NCI-H460 (cell line): ENCODE measurements at regions not wholly inside any gene's neighbourhood (a gene's known extent, or its start where the extent isn't known, plus 50 kb on each side); places are given as distances from the start of the nearest gene placed in this dataset.

ENCODE experiments used
- DNase-seq: peaks from one replicate; pipeline ENCODE4 v3.0.0-alpha.2; 2016; ENCODE audit warnings: low read depth; ENCODE audit errors: extremely low read depth

DNA sequence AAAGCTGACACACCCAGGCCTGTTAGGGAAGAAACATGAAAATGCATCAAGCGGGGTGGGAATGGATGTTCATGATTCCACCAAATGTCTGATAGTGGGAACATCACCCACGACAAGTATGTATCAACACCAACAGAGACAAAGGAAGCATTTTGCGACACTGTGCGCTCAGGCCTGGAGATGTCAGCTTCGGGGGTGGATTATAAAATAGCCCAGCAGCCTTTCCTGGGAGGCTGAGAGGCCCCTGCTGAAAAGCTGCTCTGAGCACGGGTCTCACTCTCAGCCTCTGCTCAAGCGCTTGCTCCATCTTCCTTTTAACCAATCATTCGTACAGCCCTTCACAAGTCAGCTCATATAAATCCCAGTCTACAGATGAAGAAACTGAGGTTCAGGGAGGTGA is 213.5 kb downstream of the BCL11B start:
- no peak for DNase-seq

DNA sequence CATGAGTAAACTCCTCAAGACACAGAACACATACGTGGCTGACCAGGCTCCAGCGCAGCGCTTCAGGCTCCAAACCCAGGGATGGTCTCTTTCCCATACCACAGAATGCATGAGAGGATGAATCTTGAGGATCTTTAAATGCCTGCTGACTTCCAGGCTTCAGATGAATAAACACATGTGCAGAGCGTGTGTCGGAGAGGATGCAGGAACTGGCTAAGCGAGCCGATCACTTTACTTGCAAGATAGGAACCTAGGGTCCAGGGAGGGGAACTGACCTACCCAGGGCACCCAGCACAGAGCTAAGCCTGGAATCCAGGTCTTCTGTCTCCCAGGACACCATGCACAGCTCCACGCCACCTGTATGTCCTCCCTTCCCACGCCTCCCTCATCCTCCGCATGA is 209.8 kb downstream of the BCL11B start:
- DNase-seq, result no peak

DNA sequence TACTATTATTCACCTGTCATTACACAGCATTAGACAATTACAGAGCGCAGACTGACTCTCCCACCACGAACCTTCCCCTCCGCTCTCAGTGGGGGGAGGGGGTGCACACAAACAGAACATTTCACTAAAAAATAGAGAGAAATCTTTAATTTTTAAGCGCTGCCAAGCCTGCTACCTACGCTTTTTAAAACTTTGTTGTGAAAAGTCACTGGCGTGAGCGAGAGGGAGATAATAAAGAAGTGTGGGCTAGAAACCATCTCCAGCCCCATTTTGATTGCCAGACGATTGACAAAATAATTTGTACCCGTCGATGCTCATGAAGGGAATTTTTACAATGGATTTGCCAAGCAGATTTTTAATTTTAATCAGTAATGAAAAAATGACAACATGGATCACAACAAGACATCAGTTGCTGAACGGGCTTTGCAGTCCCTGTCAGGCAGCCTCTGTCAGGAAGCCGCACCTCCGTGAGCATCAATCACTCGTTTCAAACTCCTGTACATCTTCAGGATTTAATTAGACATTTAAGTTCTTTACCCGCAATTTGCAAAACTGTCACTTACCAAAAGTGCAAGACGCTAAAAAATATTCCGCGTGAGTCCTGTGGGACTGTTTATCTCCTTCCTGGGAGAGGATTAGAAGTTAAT is 209.1 kb downstream of the BCL11B start:
- no peak for DNase-seq

DNA sequence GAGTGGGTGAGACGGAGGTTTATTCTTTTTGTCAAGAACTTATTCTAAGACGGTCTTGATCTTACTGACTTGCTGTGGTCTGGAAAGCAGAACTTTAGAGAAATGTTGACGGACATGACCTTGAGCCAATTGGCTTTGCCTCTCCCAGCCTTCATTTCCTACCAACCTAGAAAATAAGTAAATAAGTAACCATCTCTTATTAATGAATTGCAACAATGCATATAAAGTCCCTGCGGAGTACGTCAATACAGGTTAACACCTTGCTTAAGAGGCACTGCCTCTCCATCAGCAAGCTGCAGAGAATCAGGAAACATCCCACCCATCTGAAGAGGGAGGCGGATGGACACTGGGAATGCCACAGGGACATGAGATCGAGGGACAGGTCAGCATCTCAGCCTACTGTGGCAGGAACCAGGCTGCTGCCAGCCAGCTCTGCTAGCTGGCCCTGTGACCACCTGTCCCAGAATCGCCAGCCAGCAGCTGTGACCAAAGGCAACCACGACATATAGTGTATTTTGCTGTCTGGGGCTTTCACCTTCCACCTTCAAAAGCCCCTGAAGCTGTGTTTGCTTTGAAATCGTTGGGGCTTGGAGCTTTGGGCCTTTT is 208.3 kb downstream of the BCL11B start:
- no peak for DNase-seq

GRCh38 chr14:99064262-99064954 is 207.6 kb downstream of the BCL11B start:
- DNase-seq, result no peak

GRCh38 chr14:99065551-99065950 is 206.4 kb downstream of the BCL11B start:
- no peak for DNase-seq

DNA sequence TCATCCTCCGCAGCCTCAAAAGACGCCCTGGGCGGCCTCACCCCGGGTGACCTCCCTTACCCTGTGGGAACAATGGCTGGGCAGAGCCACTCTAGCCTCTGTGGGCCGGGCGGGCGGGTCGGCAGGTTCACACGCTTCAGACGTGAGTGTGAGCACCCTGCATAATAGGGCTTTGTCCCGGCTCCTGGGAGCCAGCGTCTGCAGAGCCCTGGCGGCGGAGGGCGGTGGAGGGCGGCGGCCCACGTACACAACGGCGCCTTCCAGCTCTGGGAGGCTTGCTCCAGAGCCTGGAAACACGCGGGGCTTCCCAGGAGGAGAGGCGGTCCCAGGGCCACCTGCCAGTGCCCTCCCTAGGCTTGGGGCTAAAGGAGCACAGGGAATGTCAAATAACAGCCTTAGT is 205.6 kb downstream of the BCL11B start:
- DNase-seq, result no peak

GRCh38 chr14:99067141-99067920 is 204.7 kb downstream of the BCL11B start:
- no peak for DNase-seq

- no peak for DNase-seq
Measured at GRCh38 chr14:99067927-99068326, 204.1 kb downstream of the BCL11B start.

DNA sequence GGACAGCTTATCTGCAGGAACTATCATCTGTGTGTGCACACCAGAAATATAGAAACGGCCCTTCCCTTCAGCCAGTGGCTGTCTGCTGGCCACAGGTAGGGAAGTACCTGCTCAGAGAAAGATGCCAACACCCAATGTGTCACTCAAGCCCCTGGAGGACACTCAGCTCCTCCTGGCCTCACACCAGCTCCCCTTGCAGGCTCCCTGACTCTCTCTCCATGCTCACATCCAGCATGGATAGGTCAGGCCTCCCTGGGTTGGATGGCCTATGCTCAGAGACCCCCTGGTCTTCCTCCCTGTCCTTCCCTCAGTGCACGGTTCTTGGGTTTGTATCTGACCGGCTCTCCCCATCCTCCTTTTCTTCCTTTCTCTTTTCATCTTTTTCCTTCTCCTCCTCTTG is 202.1 kb downstream of the BCL11B start:
- no peak for DNase-seq

DNA sequence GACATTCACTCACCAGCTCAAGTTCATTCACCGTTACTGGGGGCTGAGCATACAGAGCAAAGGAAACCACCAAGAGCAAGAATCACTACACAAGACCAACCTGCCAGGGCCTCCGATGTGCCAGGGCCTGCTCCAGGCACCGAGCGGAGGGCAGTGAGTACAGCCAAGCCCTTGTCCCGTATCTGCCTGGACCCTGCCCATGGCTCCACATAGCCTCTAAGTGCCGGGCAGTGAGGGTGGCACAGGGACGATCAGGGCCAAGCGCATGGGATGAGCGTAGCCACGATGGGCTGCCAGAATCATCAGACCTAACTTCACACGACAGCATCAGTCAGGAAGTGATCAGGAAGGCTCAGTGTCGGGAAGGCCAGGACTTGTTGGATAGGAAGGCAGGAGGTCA is 199.6 kb downstream of the BCL11B start:
- DNase-seq, result no peak

DNA sequence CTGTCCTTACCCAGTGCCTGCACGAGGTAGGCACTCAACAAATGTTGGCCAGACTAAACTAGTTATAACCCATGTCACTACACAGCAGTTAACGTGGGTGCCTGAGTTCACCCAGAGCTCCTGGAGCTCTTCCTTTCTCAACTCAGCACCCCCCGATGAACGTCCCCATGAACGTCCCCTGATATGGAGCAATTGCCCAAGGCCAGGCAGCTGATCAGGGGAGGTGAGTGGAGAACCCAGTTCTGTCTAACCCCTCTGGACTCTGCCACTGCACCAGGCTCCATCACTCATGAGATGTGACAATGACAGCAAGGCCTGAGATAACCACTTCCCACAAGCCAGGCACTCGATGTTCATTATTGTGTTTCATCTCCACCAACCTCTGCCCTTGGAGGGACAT is 199.0 kb downstream of the BCL11B start:
- no peak for DNase-seq

- DNase-seq, result no peak
Measured at GRCh38 chr14:99073431-99073830, 198.6 kb downstream of the BCL11B start.

DNA sequence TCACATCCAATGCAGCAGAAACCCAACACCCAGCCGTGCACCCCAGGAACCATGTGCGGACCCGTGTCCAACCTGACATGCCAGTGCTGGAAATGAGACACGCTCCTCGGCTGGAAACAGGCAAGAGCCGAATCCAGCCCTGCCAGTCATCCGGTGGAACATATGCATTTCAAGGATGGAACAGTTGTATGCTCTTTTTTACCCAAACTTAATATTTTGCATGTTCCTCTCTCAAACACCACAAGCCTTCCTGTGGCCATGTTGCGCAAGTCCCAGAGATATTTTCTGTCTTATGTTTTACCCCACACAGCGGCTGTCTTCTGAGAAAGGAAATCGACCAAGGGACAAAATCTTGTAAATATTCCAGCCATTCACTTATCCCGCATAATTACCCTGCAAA is 196.9 kb downstream of the BCL11B start:
- no peak for DNase-seq

GRCh38 chr14:99075771-99076375 is 196.1 kb downstream of the BCL11B start:
- no peak for DNase-seq

GRCh38 chr14:99077076-99077843 is 194.7 kb downstream of the BCL11B start:
- no peak for DNase-seq

- DNase-seq, result no peak
Measured at GRCh38 chr14:99077844-99078236, 194.2 kb downstream of the BCL11B start.

DNA sequence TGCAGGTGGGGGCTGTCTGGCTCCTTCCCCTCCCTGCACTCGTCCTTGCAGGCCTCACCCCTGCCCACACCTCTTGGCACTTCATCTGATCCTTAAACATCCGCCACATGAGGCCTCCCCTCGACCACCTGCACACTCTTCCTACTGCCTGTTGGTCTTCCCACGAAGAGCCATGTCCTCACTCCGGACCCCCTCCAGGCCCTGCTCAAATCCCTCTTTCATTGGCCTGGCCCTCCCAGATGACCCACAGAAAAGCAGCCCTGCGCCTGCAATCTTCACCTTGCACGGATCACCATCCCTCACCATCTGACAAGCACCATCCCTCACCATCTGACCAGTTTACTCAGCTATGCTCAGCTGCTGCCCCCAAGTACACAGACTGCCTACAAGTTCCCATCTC is 193.6 kb downstream of the BCL11B start:
- DNase-seq, result no peak

DNA sequence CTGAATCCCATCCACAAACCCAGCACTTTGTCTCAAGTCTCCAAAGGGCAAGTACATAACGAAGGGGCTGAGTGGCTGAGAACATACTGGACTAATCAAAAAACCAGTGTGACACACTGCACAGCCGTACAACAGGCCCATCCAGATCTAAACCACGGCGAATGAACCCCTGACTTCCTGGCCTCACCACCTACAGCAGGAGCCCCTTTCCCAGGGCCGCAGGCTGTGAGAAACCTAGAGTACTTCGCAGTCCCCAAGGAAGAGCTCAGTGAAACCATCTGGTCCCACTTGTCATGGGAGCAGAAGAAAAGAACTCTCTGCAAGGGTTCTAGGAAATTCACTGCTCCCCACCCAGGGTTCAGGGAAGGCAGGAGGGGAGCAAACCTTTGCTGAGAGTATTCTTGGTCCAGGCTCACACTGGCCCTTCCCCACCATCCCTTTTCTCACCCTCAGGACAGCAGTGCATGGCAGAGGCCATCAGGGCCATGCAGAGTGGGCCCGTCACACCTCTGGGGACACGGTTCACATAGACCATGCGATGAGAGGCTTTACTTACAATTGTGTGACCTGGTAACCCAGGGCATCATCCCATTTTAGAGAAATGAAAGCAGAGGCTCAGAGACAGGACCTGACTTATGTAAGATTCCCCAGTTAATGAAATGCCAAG is 192.8 kb downstream of the BCL11B start:
- DNase-seq, result no peak

- DNase-seq, result no peak
Measured at GRCh38 chr14:99080306-99080705, 191.7 kb downstream of the BCL11B start.
